Lung (tissue), 11 donors: ENCODE measurements at regions not wholly inside any gene's neighbourhood (a gene's known extent, or its start where the extent isn't known, plus 50 kb on each side); places are given as distances from the start of the nearest gene placed in this dataset.

ENCODE experiments used
- ATAC-seq: fragments of 200-7000 bp; cut with Tn5 transposase; one replicate; pipeline ENCODE4 v1.9.1; 2020; ENCODE audit warnings: moderate number of reproducible peaks; ENCODE audit not compliant: insufficient read depth, low FRiP score
- DNase-seq, 3 donors: peaks; one replicate each; pipeline ENCODE4 v3.0.0-alpha.2; 2013 to 2017
- H3K27ac ChIP-seq, 2 donors: one replicate each; pipeline ENCODE4 v1.5.1; 2013; ENCODE audit warnings: mild to moderate bottlenecking in 2 of 2, moderate library complexity in 2 of 2, control low read depth in 1 of 2, inconsistent platforms in 1 of 2, low read depth in 1 of 2, low read length in 1 of 2
- H3K27me3 ChIP-seq, 3 donors: one replicate each; pipeline ENCODE4 v1.5.1; 2013; ENCODE audit warnings: low read length in 2 of 3; ENCODE audit not compliant: control insufficient read depth in 3 of 3, insufficient read depth in 3 of 3
- H3K36me3 ChIP-seq, 4 donors: one replicate each; pipeline ENCODE4 v1.5.1; 2013; ENCODE audit warnings: low read length in 4 of 4, mild to moderate bottlenecking in 1 of 4, moderate library complexity in 1 of 4; ENCODE audit not compliant: control insufficient read depth in 4 of 4, insufficient read depth in 4 of 4
- H3K4me1 ChIP-seq, 5 donors: one replicate each; pipeline ENCODE4 v1.5.1; 2013; ENCODE audit warnings: low read length in 5 of 5, mild to moderate bottlenecking in 2 of 5, moderate library complexity in 1 of 5; ENCODE audit not compliant: control insufficient read depth in 5 of 5, insufficient read depth in 5 of 5
- H3K4me3 ChIP-seq: one replicate; pipeline ENCODE4 v1.5.1; 2013; ENCODE audit warnings: mild to moderate bottlenecking, control low read depth, moderate library complexity
- H3K9ac ChIP-seq, 2 donors: one replicate each; pipeline ENCODE4 v1.5.1; 2013; ENCODE audit warnings: low read length in 2 of 2, control low read depth in 1 of 2; ENCODE audit not compliant: insufficient read depth in 1 of 2
- H3K9me3 ChIP-seq, 4 donors: one replicate each; pipeline ENCODE4 v1.5.1; 2013; ENCODE audit warnings: low read length in 3 of 4, mild to moderate bottlenecking in 1 of 4, moderate library complexity in 1 of 4; ENCODE audit not compliant: control insufficient read depth in 4 of 4, insufficient read depth in 3 of 4
- WGBS, 2 donors: extraction: QIAGEN DNeasy Blood & Tissue Kit; methylation state at CpG; one replicate each; pipeline ENCODE4 v1.1.7; 2013; 5-methylcytosine and 5-hydroxymethylcytosine counted together
- TF ChIP-seq, protein P1 (sequence below): IDR thresholded peaks from 2 replicates; pipeline ENCODE4 v1.5.1; 2012; ENCODE audit warnings: mild to moderate bottlenecking; ENCODE audit errors: control extremely low read depth, extremely low read depth
- donor health status: control.
- donor health status: control.
- donor health status: Bipolar disorder and iron deficiency.
- donor health status: healthy.
- donor health status: DM: yes; HTN: yes; CAD: no.

DNA sequence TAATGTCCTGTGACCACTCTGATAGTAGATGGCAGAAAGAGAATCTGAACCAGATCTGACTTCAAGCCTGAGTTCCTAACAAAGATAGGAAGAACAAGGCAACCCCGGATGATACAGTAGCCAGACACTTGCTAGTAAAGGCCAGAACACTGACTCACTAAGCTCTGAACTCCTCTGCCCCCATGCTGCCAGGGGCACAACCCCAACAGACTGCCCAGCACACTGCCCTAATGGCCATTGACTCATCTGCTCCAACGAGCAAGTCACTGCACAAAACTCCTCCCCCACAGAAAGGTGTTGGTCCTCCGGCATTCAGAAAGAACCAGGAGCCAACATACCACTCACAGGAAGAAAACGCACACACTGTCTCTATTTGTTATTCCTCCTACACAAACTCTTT is 179.6 kb upstream of the NUDT4 start:
- Histone ChIP-seq H3K36me3 (no peaks in the 10 kb centered on the region), H3K27me3 (no peaks in the 10 kb centered on the region), H3K27ac (peak overlapping the region in 1 of 2 donors; percentile 61), H3K9me3 (no peaks in the 10 kb centered on the region), H3K4me3 (no peak overlapping the region), H3K9ac (no peak overlapping the region), H3K4me1 (peaks cover 0 to 7% (median 0%) of the 10 kb centered on the region in 5 donors)
- TF ChIP-seq, protein P1, sequence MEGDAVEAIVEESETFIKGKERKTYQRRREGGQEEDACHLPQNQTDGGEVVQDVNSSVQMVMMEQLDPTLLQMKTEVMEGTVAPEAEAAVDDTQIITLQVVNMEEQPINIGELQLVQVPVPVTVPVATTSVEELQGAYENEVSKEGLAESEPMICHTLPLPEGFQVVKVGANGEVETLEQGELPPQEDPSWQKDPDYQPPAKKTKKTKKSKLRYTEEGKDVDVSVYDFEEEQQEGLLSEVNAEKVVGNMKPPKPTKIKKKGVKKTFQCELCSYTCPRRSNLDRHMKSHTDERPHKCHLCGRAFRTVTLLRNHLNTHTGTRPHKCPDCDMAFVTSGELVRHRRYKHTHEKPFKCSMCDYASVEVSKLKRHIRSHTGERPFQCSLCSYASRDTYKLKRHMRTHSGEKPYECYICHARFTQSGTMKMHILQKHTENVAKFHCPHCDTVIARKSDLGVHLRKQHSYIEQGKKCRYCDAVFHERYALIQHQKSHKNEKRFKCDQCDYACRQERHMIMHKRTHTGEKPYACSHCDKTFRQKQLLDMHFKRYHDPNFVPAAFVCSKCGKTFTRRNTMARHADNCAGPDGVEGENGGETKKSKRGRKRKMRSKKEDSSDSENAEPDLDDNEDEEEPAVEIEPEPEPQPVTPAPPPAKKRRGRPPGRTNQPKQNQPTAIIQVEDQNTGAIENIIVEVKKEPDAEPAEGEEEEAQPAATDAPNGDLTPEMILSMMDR = no peak
- DNase-seq (no peak), ATAC-seq (no peak)
- 76 to 93% methylated on average over 4 of the region's 4 CpGs for WGBS, 2 donors

DNA sequence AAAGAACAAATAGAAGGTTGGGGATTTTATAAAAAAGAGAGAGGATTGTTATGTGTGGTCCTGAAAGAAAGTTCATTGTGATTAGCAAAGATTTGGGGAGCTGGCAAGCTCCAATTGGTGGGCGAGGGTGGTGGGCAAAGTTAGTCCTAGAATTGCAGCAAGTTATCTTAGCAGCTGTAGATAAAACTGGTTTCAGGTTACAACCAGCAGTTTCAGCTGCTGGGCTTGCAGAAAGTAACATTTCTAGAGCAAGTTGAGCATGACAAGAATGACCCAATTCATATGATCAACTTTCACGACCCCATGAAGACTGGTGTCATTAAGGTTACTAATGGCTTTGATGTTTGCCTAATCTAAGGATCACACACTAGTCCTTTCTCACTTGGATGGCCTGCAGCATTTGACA is 177.9 kb upstream of the NUDT4 start:
- Histone ChIP-seq H3K4me3 (no peak overlapping the region), H3K27ac (no peak overlapping the region), H3K9me3 (no peaks in the 10 kb centered on the region), H3K9ac (no peak overlapping the region), H3K36me3 (no peaks in the 10 kb centered on the region), H3K4me1 (peaks cover 0 to 7% (median 0%) of the 10 kb centered on the region in 5 donors), H3K27me3 (no peaks in the 10 kb centered on the region)
- TF ChIP-seq, protein P1 = no peak
- DNase-seq (peak in 1 of 3 donors; percentile 35), ATAC-seq (no peak)
- WGBS, 2 donors = 68 to 80% methylated on average over 2 of the region's 2 CpGs

DNA sequence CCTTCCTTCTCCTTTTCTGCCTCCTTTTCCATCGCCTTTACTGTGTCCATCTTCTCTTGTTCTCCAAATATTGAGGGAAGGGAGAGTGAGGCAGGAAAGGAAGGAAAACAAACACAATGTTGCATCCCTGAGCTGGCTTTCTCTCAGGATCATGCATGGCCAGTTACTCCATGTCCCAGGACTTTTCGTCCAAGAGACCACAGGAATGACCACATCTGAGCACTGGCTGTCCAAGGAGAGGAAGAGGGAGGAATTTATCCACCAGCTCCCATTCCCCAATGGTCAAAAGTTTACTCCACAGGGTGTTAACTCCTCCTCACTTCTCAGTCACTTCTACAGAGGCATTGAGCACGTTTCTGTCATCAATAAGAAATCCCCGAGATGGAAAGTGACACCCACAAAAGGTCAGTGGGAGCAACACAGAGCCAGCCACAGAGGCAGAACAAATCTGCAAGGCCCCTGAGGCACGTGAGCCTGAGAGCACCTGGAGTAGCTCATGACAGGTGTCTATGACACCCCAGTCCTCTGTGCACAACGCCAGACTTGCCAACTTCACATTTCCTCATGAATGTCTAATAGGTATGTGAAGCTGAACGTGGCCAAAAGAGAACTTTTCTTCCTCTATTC is 177.3 kb upstream of the NUDT4 start:
- Histone ChIP-seq H3K27me3 (no peaks in the 10 kb centered on the region), H3K9ac (no peak overlapping the region), H3K9me3 (no peaks in the 10 kb centered on the region), H3K27ac (no peak overlapping the region), H3K36me3 (no peaks in the 10 kb centered on the region), H3K4me1 (peaks cover 0 to 7% (median 0%) of the 10 kb centered on the region in 5 donors), H3K4me3 (peak overlapping the region; percentile 3)
- ATAC-seq (no peak), DNase-seq (no peak)
- WGBS, 2 donors = 86 to 93% methylated on average over 7 of the region's 7 CpGs
- TF ChIP-seq, protein P1 = no peak

DNA sequence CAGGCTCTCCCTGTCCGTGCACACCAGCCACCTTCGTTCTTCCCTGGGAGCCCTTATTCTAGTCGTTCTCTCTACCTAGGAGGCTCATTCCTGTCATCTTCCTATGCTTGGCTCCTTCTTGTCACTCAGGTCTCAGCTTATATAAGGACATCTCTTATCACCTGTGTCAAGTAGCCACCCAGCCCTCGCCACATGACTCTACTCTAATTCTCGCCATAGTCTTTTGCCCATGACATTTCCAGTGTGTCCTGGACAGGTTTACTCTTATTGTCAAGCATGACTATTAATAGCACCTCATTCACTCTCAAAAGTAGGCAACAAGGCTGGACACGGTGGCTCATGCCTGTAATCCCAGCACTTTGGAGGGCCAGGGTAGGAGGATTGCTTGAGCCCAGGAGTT is 175.7 kb upstream of the NUDT4 start:
- 94 to 96% methylated on average over 6 of the region's 6 CpGs for WGBS, 2 donors
- no peak overlapping the region for H3K9ac ChIP-seq
- H3K27ac ChIP-seq = peak overlapping the region in 1 of 2 donors; percentile 18
- H3K4me3 ChIP-seq = no peak overlapping the region
- TF ChIP-seq, protein P1 = no peak
- no peak for DNase-seq
- H3K9me3 ChIP-seq = no peaks in the 10 kb centered on the region
- no peaks in the 10 kb centered on the region for H3K36me3 ChIP-seq
- H3K27me3 ChIP-seq = no peaks in the 10 kb centered on the region
- peaks cover 0 to 7% (median 0%) of the 10 kb centered on the region in 5 donors for H3K4me1 ChIP-seq
- ATAC-seq = no peak
